ENCODE measurements at regions not wholly inside any gene's neighbourhood (a gene's known extent, or its start where the extent isn't known, plus 50 kb on each side); places are given as distances from the start of the nearest gene placed in this dataset.

- TF ChIP-seq, protein P1, sequence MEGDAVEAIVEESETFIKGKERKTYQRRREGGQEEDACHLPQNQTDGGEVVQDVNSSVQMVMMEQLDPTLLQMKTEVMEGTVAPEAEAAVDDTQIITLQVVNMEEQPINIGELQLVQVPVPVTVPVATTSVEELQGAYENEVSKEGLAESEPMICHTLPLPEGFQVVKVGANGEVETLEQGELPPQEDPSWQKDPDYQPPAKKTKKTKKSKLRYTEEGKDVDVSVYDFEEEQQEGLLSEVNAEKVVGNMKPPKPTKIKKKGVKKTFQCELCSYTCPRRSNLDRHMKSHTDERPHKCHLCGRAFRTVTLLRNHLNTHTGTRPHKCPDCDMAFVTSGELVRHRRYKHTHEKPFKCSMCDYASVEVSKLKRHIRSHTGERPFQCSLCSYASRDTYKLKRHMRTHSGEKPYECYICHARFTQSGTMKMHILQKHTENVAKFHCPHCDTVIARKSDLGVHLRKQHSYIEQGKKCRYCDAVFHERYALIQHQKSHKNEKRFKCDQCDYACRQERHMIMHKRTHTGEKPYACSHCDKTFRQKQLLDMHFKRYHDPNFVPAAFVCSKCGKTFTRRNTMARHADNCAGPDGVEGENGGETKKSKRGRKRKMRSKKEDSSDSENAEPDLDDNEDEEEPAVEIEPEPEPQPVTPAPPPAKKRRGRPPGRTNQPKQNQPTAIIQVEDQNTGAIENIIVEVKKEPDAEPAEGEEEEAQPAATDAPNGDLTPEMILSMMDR (IDR thresholded peaks at IDR 0.05; ENCODE audit: borderline replicate concordance, extremely low read depth, low read length, poor library complexity, severe bottlenecking): no peak
- TF ChIP-seq EZH2 (IDR thresholded peaks at IDR 0.05; ENCODE audit: borderline replicate concordance, low read depth, low read length, severe bottlenecking): no peak
Observed at GRCh38 chr10:128956149-128956548, 510.9 kb upstream of the MGMT start.
